NCI-H187 (cell line): ENCODE measurements at regions not wholly inside any gene's neighbourhood (a gene's known extent, or its start where the extent isn't known, plus 50 kb on each side); places are given as distances from the start of the nearest gene placed in this dataset.
"Not testable (repeated sequence)": the region's sequence is repeated elsewhere in the genome, so short reads cannot be mapped to it uniquely, and the experiment has no call there.

Experiments used
- DNase-seq, 2 experiments: peaks; one replicate each; lab custom pipeline; 2025; lab: John Stamatoyannopoulos, UW

GRCh38 chr10:111598433-111599059 lies 521.7 kb downstream of the ADRA2A start:
- peak in 1 of 2 experiments; percentile 6 for DNase-seq

DNA sequence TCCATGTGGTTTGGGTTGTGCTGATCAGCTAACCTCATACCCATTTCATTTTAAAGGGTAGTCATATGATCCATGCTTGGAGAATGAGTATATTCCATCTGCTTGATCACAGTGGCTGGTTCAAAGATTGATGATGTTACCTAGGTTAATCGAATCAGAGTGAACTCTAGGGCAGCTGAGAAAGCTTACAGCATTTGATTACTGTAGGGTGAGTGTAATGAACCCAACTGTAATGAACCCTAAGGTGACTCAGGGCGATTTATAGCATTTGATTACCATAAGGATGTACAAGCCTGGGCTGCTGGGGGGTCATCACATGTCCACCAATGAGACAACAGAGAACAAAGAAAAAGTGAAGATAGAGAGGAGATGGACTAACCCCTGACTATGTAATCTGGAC lies 523.1 kb downstream of the ADRA2A start:
- DNase-seq = no peak

DNA sequence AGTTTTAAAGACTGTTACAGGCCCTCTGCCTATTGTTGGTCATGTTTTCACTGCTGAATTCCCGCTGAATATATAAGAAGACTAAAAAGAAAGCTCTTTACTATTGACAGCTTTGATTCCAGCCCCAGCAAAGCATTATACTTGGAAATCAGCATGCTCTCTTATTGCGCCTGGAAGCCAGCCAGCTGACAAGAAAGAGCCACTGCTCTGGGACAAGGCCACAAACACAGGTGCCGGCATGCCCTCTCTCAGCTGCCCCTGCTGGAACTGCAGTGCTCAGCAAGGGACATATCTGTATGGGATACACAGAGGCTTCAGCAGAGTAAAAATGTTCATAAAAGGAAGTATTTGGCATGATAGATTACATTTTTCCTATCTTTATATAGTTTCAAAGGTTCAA lies 523.9 kb downstream of the ADRA2A start:
- DNase-seq = no peak

DNA sequence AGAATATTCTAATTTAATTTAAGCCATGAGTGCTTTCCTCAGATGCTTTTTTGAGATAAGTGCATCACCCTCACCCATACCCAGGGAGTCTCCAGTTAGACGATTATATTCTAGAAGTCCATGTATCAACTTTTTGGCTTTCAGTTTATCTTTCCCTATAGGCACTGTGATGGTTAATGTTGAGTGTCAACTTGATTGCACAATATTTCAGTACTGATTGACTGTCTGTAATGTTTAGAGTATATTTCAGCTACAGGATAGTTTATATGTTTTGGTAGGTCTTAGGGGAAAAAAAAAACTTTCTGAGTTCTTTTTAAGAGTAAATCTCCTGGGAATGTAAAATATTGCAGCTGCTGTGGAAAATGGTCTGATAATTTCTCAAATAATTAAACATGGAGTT lies 535.4 kb downstream of the ADRA2A start:
- DNase-seq = no peak

DNA sequence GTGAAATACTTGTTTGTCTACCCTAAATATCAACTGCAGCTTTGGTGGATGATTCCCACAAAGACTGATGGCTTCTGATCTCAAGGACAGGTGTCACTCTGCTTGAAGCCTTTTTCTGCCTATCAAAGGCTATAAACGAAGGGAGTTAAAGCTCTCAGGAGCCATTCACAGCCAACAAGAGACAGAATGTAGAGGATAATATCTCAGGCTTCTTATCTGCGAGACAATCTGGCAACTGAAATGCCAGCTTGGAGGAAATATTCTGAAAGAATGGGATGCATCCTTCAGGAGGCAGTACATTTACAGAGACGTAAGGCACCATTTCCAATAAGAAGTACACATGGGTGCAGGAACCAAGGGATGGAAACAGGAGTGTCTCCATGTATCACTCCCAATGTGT lies 549.4 kb downstream of the GPAM start:
- no peak for DNase-seq

DNA sequence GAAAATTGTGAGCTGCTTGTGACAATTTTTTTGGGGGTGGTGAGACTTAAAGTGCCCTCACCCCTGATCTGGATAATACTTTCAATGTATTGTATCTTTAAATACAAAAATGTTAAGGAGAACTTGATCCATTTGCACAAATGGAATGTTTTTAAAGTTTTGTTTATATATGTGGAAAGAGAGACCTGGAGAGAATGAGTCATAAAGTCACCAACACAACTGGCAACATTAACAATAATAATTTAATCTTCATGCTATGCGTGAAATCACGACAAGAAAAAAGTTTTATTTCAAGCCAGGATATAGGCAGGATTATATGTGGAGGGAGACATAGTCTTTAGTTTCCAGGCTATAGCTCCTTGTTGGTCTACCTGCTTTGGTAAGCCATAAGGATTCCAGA lies 537.5 kb downstream of the GPAM start:
- no peak for DNase-seq

DNA sequence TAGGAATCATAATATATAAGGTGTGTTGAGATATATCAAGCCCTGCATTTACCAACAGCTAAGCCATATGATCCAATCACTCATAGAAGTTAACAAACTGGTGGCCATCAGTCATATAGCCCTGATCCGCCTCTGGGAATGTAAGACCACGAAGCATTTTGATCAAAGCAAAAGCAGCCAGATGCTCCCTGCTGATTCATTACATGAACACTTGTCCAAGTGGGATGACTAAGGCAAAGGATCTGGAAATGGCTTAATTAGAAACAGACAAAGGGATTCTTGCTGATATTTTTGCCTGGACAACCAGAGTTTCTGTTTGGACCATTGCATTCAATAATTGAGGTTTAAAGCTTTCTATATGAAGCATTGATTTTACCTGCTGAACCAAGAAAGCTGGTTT lies 535.5 kb downstream of the GPAM start:
- no peak for DNase-seq

DNA sequence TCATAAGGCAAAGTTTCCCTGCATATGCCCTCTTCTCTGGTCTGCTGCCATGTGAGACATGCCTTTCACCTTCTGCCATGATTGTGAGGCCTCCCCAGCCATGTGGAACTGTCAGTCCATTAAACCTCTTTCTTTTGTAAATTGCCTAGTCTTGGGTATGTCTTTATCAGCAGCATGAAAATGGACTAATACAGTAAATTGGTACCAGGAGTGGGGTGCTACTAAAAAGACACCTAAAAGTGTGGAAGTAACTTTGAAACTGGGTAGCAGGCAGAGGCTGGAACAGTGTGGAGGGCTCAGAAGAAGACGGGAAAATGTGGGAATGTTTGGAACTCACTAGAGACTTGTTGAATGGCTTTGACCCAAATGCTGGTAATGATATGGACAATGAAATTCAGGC lies 534.5 kb downstream of the GPAM start:
- not testable (repeated sequence) for DNase-seq

DNA sequence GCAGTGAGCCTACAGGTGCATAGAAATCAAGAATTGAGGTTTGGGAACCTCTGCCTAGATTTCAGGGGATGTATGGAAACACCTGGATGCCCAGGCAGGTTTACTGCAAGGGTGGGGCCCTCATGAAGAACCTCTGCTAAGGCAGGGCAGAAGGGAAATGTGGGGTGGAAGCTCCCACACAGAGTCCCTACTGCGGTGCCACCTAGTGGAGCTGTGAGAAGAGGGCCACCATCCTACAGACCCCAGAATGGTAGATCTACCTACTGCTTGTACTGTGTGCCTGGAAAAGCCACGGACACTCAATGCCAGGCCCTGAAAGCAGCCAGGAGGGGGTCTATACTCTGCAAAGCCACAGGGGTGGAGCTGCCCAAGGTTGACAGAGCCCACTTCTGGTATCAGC lies 533.5 kb downstream of the GPAM start:
- no peak for DNase-seq

DNA sequence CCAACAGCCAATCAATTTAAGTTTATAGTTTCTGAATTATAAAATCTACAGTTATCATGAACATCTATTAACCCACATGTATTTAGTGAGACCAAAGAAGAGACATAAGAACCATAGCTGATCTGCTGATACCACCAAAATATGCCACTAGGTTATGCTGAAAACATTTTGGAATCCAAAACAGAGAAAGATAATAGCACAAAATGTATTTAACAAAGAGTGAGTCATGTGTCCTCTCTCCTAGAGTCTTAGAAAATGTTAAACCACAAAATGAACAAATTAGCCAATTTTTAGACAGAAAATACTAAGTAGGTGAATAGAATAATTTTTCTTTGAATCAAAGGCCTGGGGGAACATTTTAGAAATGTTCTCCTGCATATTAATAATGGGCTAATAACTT lies 527.5 kb downstream of the GPAM start:
- no peak for DNase-seq

GRCh38 chr10:111677759-111678158 lies 505.8 kb downstream of the GPAM start:
- DNase-seq = no peak

DNA sequence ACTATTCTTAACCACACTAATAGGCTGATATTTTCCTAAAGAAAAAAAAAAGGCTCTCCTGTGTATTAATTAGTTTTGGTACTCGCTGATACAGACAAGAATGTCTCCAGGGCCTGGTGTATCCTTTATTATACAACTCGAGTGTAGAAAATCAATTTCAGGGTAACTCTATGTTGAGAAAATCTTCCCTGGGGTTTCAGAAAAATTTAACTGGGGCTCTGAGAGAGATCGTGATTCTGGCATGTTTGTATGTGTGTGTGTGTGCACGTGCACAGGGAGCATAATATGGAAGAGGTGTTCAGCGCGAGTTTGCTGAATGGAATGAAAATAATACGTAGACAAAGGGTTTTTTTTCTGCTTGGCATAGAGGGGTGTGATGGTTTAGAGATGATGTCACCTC lies 496.8 kb downstream of the GPAM start:
- no peak for DNase-seq

DNA sequence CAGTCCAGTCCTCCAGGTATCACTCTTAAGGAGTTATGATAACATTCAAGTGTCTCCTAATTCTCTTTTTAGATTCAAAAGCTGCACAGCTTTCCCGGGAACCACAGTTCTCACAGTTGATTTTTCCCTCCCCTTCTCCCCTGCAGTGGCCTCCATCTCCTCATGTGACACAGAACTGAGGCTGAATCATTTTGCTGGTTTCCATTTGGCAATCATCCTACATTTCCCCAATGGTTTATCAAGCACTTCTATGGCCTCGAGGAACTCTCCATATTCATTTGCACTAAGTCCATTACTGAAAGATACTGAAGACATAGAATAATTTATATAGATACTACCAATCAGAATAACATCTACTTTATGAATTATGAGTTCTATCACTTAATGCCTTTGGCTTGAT lies 484.9 kb downstream of the GPAM start:
- DNase-seq = no peak

- no peak for DNase-seq
Observed at GRCh38 chr10:111703986-111704385, 479.6 kb downstream of the GPAM start.

DNA sequence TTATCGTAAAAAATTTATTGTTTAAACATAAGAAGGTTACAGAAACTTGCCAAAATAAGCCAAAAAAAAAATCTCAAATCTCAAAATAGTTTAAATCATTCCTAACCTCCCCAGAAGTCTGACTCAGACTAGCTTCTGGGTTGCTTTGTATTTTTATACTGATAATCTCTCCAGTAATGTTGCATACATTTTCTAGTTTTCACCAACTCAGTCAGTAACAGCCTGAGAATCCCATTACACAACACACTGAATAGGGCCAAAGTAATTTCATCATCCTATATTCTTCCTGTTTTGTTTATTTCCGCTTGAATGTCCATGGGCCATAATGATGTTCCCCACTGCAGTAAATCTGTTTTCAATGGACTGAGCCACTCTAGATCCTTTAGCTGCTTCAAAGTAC lies 478.5 kb downstream of the GPAM start:
- no peak for DNase-seq

- no peak for DNase-seq
Observed at GRCh38 chr10:111706331-111706730, 477.2 kb downstream of the GPAM start.

- DNase-seq = no peak
Observed at GRCh38 chr10:111707076-111707475, 476.5 kb downstream of the GPAM start.

DNA sequence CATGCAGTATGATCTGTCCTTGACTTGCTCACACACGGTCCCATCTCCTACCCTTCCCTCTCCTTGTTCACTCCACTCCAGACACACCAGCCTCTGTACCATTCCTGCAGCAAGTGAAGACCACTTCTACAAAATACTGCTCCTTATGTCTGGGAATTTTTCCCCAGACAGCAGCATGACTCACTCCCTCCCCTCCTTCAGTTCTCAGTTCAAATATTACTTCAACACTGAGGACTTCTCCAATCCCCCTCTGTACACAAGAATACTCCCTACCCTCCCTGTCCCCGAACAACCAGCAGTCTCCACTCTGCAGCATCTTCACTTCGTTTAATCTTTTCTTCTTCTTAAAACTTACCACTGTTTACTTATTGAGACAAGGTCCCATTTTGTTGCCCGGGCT lies 474.0 kb downstream of the GPAM start:
- no peak for DNase-seq

DNA sequence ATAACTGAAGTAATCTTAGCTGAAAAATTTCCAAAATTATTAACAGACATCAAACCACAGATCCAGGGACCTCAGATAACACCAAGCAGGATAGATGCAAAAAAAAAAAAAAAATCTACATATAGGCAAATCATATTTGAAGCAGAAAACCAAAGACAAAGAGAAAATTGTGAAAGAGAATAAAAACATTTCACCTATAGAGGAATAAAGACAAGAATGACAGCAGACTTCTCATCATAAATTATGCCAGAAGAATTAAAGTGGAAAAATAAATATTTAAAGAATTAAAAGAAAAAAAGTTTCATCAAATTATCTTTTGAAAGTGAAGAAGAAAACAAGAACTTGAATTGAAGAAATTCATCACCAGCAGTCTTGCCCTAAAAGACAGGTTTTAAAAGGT lies 467.5 kb downstream of the GPAM start:
- no peak for DNase-seq

DNA sequence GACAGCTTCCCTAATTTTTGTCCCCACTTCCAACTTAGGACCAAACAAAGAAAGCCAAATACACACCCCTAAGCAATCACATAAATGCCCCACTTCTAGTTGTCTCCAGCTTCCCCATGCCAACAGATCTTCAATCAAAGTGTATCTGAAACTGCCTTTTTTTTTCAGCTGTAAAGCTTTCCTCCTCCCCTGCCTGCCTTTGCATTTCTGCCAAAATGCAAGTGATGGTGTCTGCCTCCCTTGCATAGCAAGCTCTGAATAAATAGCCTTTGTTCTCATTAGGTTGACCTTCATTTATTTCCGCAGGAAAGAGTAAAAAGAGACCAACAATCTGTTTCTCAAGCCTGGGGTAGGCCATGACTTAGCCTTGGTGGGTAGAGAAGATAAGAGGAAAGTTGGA lies 459.4 kb downstream of the GPAM start:
- no peak for DNase-seq

- no peak for DNase-seq
Observed at GRCh38 chr10:111725050-111725449, 458.5 kb downstream of the GPAM start.

GRCh38 chr10:111732166-111732785 lies 451.3 kb downstream of the GPAM start:
- DNase-seq = no peak

- DNase-seq = no peak
Observed at GRCh38 chr10:111739125-111739873, 444.3 kb downstream of the GPAM start.

DNA sequence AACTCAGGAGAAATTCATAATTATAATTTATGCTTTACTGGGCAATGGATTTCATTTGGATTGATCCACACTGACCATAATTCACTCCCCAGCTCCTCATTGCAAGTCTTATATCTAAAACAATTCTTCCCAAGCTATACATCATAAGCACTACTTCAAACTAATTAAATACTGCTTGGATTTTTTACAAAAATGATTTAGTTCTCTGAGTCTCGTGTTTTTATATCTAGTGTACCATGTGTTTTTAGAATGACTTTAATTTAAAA lies 443.8 kb downstream of the GPAM start:
- no peak for DNase-seq
